Activated T-cell treated with anti-CD3 and anti-CD28 coated beads, Interleukin-2, amount 50 U/mL, for 48 hours (primary cell): ENCODE measurements at regions not wholly inside any gene's neighbourhood (a gene's known extent, or its start where the extent isn't known, plus 50 kb on each side); places are given as distances from the start of the nearest gene placed in this dataset.
"Not testable (repeated sequence)": the region's sequence is repeated elsewhere in the genome, so short reads cannot be mapped to it uniquely, and the experiment has no call there.

Source experiments
- DNase-seq, 2 experiments: peaks; one replicate each; pipeline ENCODE4 v3.0.0-alpha.2; 2020

GRCh38 chr9:38153910-38154291, 84.9 kb upstream of the SHB start:
- no peak for DNase-seq

DNA sequence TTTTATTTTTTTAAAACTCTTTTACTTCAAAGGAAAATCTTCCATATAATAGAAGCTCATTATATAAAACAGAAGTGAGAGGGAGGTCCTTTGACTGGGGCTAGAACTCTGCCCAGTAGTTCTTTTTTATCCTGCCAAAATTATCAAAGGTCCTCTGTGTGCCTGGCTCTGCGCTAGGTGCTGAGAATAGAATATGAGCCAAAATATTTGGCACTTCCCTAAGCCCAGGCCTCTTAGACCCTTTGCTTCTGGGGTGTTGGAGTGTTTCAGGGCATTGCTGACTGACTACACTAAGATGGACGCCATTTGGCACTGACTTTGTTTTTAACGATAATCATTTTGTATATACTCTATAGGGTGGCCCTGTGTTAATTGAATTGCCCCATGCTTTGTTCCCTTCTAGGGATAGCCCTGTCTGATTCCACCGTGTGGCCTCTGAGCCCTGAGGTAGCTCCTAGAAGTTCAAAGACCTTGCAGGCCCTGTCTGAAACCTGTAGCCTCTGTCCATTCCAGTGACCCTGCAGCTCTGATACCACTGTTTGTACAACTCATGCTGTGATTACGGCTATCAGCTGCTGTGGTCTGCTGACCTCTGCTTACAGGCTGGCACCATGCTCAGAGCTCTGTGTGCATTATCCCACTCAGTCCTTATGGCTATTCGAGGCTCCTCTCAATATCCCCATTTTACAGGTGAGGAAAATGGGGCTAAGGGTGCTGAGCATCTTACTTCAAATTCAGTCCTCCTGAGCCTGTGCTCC, 84.3 kb upstream of the SHB start:
- DNase-seq, result no peak

GRCh38 chr9:38149647-38150046, 80.6 kb upstream of the SHB start:
- DNase-seq, result no peak

- DNase-seq, result no peak
Measured at GRCh38 chr9:38146844-38147243, 77.8 kb upstream of the SHB start.

GRCh38 chr9:38145526-38146053, 76.6 kb upstream of the SHB start:
- DNase-seq, result no peak

- no peak for DNase-seq
Measured at GRCh38 chr9:38144421-38144820, 75.4 kb upstream of the SHB start.

- no peak for DNase-seq
Measured at GRCh38 chr9:38141746-38142591, 72.9 kb upstream of the SHB start.

DNA sequence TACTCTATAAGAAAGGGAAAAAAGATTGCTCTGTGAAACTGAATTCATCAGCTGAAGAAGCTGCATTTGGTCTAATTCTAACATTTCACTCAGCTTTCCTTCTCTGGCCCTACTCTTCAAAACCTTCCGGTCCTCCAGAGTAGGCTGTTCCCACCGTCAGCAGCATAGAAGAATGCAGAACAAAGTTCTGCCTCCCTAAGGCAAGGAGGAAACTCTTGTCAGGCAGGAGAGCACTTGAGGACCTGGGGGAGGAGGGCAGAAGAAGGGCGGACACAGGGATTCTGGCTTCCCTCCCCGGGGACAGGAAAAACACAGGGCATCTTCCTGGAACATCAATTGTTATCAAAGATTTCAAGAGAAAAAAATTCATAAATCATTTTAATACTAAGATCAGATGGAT, 69.2 kb upstream of the SHB start:
- no peak for DNase-seq

- DNase-seq, result no peak
Measured at GRCh38 chr9:38137342-38137741, 68.3 kb upstream of the SHB start.

DNA sequence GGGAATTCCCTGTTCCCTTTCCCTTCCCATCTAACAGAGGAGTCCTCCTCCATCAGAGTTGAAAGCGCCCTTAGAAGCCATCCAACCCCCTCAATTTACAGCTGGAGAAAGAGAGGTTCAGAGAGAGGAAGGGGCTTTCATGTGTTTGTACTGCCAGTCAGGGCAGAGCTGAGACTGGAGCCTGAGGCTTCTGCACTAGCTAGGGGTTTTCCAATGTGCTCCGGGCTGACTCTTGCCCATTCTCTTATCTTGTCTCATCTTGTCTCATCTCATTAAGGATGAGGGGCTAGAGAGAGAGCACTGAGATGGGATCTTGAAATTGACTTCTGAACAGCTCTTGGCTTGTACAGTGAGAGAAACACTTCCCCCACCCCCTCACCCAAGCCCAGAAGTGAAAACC, 67.4 kb upstream of the SHB start:
- no peak for DNase-seq

- DNase-seq, result no peak
Measured at GRCh38 chr9:38134611-38135237, 65.7 kb upstream of the SHB start.

DNA sequence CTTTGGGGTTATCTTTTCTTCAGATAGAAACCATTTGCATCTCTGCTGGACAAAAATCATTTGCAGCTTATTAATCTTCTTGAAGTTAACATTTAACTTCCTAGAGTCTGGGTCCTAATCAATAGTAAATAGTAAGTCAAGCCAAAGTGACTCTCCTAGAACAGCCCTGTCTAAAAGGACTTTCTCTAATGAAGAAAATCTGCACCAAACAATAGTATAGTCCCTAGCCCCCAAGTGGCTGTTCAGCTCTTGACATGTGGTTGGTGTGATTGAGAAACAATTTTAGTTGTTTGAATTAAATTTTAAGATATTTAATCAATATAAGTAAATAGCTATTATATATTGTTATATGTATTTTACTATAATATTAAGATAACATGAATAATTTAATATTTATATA, 64.6 kb upstream of the SHB start:
- no peak for DNase-seq

- DNase-seq, result no peak
Measured at GRCh38 chr9:38132956-38133355, 63.9 kb upstream of the SHB start.

- no peak for DNase-seq
Measured at GRCh38 chr9:38131729-38132128, 62.7 kb upstream of the SHB start.

DNA sequence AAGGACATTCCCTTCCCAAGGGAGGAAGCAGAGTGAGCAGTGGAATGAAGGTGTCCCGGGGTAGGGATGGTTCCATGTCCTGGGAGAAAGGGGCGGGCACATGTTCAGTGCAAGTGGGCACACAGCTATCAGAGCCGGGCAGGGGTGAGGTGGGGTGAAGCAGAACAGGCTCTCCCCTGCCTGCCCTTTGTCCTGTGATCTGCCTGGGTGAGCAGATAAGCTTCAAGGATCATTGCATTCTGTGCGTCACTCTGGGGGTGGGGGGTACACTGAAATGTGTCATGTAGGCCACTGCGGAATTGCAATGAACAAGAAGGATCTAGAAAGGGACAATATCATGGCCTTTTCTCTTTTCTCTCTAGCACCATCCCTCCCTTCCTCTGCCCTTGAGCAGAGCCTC, 61.7 kb upstream of the SHB start:
- no peak for DNase-seq

DNA sequence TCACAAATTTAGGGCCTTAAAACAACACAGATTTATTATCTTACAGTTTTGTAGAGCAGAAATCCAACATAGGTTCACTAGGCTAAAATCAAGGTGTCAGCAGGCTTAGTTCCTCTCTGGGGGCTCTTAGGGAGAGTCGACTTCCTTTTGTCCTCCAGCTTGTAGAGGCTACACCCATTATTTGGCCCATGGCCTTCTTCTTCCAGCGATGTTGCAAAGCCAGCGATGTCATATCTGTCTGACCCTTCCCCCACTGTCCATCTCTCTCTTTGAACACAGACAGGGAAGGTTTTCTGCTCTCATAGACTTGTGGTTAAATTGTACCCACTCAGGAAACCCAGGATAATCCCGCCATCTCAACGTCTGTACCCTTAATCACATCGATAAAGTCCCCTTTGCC, 60.3 kb upstream of the SHB start:
- no peak for DNase-seq

DNA sequence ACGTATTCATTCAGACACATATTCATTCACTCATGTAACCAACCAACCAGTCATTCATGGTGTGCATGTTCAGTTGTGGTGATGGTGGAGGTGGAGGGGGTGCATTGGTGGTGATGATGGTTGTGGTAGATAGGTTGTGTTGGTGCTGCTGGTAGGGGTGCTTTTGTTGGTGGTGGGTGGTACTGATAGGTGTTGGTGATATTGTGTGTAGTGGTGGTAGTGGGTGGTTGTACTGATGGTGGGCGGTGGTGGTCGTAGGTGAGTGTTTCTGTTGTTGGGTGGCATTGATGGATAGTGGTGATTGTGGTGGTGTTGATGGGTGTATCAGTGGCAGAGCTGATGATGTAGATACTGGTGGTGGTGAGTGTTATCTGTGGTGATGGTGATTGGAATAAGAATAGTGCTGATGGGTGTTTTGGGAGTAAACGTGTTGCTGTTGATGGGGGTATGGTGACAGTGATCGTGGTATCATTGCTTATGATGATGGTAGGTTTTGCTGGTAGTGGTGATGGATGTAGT, 59.8 kb upstream of the SHB start:
- no peak for DNase-seq

DNA sequence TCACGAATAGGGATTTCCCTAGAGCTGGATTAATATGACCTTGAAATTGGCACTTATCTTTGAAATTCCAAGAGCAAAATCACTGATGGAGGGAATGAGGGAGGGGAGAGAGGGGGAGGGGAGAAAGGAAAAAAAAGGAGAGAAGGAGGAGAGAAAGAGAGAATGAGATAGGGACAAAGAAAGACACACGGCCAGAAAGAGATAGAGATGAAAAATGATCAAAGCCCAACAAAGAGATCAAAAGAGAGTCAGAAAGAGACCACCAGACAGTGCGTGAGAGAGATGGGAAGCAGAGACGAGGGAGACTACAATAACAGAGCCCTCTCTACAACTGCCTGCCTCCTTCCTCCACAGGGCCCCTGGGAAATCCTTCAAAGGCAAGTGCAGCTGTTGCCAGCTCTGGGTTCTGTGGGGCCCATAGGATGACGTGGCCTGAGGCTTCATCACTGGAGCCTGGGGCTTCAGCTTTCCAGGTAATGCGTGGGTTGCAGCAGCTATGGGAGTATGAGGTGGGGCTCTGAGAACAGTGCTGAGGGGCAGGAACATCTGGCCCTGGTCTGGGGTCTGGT, 58.3 kb upstream of the SHB start:
- DNase-seq, result peak in 1 of 2 experiments; percentile 19

- no peak for DNase-seq
Measured at GRCh38 chr9:38126730-38127129, 57.7 kb upstream of the SHB start.

DNA sequence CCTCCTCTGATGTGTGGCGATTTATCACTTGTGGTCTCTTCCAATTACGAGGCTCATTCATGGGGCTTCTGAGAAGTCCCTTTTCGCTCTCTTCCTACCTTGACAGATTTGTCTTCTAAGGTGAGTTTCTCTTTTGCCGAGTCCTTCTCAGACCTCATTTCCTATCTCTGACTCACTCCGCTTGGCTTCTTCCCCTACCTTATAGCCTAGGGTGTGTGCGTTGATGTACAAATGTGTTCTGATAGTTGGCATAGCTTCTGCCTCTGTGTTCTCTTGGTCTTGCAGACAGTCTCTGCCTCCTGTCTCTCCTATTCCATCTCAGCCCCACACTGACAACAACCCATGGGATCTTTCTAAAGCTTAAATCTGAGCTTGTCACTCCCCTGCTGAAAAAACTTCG, 56.9 kb upstream of the SHB start:
- no peak for DNase-seq

DNA sequence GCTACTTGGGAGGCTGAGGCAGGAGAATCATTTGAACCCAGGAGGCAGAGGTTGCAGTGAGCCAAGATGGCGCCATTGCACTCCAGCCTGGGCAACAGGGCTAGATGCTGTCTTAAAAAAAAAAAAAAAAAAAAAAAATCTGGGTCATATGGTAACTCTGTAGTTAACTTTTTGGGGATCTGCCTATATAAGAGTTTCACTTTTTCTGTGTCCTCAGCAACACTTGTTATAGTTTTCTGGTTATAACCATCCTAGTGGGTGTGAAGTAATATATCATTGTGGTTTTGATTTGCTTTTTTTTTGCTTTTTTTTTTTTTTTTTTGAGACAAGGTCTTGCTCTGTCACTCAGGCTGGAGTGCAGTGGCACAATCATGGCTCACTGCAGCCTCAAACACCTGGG, 54.3 kb upstream of the SHB start:
- DNase-seq, result not testable (repeated sequence)

DNA sequence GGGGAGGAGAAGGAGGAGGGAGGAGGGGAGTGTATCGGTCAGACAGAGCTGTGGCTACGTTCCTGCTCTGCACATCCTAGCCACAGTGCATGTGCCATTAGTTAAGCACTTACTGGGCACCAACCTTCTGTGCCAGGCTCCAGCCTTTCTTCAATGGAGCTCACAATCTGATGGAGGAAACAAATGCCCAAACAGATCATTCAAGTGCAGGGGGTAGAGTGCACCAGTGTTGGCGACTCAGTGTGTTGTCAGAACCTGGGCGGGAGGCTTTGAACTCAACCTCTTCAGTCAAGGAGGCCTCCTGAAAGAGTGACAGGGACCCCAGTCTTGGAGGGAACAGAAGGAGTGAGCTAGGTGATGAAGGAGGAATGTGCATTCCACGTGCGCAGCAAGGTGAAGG, 51.9 kb upstream of the SHB start:
- no peak for DNase-seq

DNA sequence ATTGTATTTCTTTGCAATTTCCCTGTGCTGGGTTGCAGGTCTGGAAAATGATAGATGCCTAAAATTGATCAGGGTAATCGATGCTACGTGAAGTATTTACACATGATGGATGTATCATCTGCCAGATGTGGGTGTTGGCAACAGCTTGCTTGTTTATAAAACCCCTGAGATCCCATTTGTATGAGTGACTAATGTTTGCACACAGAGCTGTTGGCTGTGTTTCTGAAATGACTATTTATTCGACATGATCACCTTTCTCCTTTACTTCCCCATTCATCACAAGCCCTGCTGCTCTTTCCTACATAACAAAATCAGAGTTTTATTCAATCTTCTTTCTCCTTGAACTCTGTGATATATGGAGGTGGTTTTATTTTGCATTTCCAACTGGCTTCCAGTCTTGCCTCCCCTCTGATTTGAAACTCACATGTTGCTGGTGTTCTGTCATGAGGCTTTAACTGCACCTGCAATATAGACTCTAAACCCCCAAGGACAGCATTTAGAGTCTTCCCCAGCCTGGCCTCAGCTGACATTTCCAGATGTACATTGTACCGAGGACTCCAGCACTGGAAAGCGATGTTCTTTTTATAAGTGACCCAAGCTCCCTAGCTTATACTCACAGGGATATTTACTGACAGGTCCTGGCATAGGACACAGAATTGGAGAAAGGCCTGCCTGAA, 50.7 kb upstream of the SHB start:
- no peak for DNase-seq
